RWPE2 (cell line): ENCODE measurements at regions not wholly inside any gene's neighbourhood (a gene's known extent, or its start where the extent isn't known, plus 50 kb on each side); places are given as distances from the start of the nearest gene placed in this dataset.

ENCODE experiments used
- ATAC-seq: fragments of 200-7000 bp; cut with Tn5 transposase; 3 replicates; pipeline ENCODE4 v1.9.1; 2021; ENCODE audit warnings: low read depth
- DNase-seq: peaks from one replicate; pipeline ENCODE4 v3.0.0-alpha.2; 2020; ENCODE audit warnings: low spot score
- H3K27ac ChIP-seq: fragments of 450-650 bp; 2 replicates; pipeline ENCODE4 v1.5.1; 2017; ENCODE audit warnings: mild to moderate bottlenecking; ENCODE audit not compliant: poor library complexity, severe bottlenecking
- H3K27me3 ChIP-seq: fragments of 250-450 bp; sonication (Bioruptor Pico); 2 replicates; pipeline ENCODE4 v1.5.1; 2021; ENCODE audit warnings: mild to moderate bottlenecking, moderate library complexity; ENCODE audit not compliant: insufficient read depth, poor library complexity, severe bottlenecking
- H3K36me3 ChIP-seq: fragments of 250-450 bp; sonication (Bioruptor Pico); 2 replicates; pipeline ENCODE4 v1.5.1; 2020; ENCODE audit warnings: low read depth, mild to moderate bottlenecking, moderate library complexity
- H3K4me1 ChIP-seq: fragments of 250-450 bp; sonication (Bioruptor Pico); 2 replicates; pipeline ENCODE4 v1.5.1; 2021; ENCODE audit warnings: mild to moderate bottlenecking, moderate library complexity; ENCODE audit not compliant: insufficient read depth, poor library complexity, severe bottlenecking
- H3K4me3 ChIP-seq: fragments of 250-450 bp; sonication (Bioruptor Pico); 2 replicates; pipeline ENCODE4 v1.5.1; 2021; ENCODE audit warnings: mild to moderate bottlenecking, moderate library complexity; ENCODE audit not compliant: severe bottlenecking
- H3K9me3 ChIP-seq: fragments of 250-450 bp; sonication (Bioruptor Pico); 2 replicates; pipeline ENCODE4 v1.5.1; 2021; ENCODE audit warnings: mild to moderate bottlenecking, moderate library complexity; ENCODE audit not compliant: severe bottlenecking
- CTCF ChIP-seq: fragments of 450-650 bp; IDR thresholded peaks from one replicate; pipeline ENCODE4 v1.5.1; 2017; ENCODE audit warnings: mild to moderate bottlenecking, moderate library complexity; ENCODE audit not compliant: poor library complexity, severe bottlenecking

- Histone ChIP-seq H3K4me3 (no peak overlapping the region), H3K4me1 (peaks cover 20% of the 10 kb centered on the region), H3K9me3 (no peaks in the 10 kb centered on the region), H3K36me3 (no peaks in the 10 kb centered on the region), H3K27me3 (peaks cover under 1% of the 10 kb centered on the region), H3K27ac (no peak overlapping the region)
- ATAC-seq, result no peak
- TF ChIP-seq CTCF, result no peak
- DNase-seq, result no peak
Measured at GRCh38 chr3:124560666-124561215, 169.5 kb upstream of the UMPS start.

- Histone ChIP-seq H3K27me3 (no peaks in the 10 kb centered on the region), H3K9me3 (no peaks in the 10 kb centered on the region), H3K27ac (no peak overlapping the region), H3K4me3 (no peak overlapping the region), H3K36me3 (no peaks in the 10 kb centered on the region), H3K4me1 (peaks cover 17% of the 10 kb centered on the region)
- ATAC-seq, result no peak
- DNase-seq, result no peak
- no peak for TF ChIP-seq CTCF
Measured at GRCh38 chr3:124562769-124563168, 167.5 kb upstream of the UMPS start.

GRCh38 chr3:124563376-124563775 is 166.9 kb upstream of the UMPS start:
- Histone ChIP-seq H3K4me3 (no peak overlapping the region), H3K27me3 (no peaks in the 10 kb centered on the region), H3K36me3 (no peaks in the 10 kb centered on the region), H3K4me1 (peaks cover 12% of the 10 kb centered on the region), H3K27ac (no peak overlapping the region), H3K9me3 (no peaks in the 10 kb centered on the region)
- TF ChIP-seq CTCF, result no peak
- DNase-seq (no peak), ATAC-seq (no peak)

GRCh38 chr3:124565013-124565412 is 165.2 kb upstream of the UMPS start:
- Histone ChIP-seq H3K9me3 (no peaks in the 10 kb centered on the region), H3K27ac (no peak overlapping the region), H3K4me3 (no peak overlapping the region), H3K36me3 (no peaks in the 10 kb centered on the region), H3K4me1 (no peaks in the 10 kb centered on the region), H3K27me3 (no peaks in the 10 kb centered on the region)
- no peak for DNase-seq
- TF ChIP-seq CTCF, result peak; percentile 87
- ATAC-seq, result peak; percentile 79

GRCh38 chr3:124565551-124565950 is 164.7 kb upstream of the UMPS start:
- Histone ChIP-seq H3K27ac (no peak overlapping the region), H3K36me3 (no peaks in the 10 kb centered on the region), H3K4me1 (no peaks in the 10 kb centered on the region), H3K9me3 (no peaks in the 10 kb centered on the region), H3K4me3 (no peak overlapping the region), H3K27me3 (no peaks in the 10 kb centered on the region)
- DNase-seq (no peak), ATAC-seq (no peak)
- TF ChIP-seq CTCF, result no peak
